HG02943 (cell line): ENCODE measurements at regions not wholly inside any gene's neighbourhood (a gene's known extent, or its start where the extent isn't known, plus 50 kb on each side); places are given as distances from the start of the nearest gene placed in this dataset.

ENCODE experiments used
- ATAC-seq: cut with Tn5 transposase; IDR thresholded peaks from one replicate; pipeline ENCODE4 v1.9.1; 2021; ENCODE audit warnings: mild to moderate bottlenecking, low read depth, moderate library complexity; ENCODE audit not compliant: unreplicated experiment

DNA sequence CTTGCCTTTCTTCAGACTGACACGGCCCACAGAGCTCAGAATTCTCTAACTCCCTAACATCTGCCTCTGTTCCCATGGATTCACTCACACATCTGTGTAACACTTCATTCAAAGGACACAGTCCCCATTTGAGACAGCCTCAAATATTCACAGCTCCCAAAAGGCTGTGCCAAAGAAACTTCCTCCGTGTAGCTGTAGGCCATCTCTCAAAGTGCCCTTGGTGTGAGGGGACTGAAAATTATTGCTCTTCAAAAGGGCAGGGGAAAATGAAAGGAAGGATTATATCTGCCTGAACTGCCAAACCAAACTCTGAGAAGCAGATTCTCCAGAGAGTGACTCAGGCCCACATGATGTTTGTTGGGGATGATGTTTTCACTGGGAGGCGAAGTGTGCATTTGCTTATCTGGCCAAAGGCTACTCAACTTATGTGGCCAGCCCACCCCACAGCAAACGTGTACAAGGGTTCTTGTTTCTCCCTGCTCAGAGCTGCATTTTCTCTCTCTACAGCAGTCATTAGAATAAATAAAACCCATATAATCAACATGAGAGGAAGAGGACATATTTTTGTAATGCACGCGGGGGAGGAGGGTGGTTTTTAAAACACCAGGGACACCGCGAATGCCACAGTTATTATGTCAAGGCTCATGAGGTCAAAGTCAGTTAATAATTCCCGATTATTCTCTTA is 302.4 kb upstream of the NFE2L3 start:
- ATAC-seq: no peak

DNA sequence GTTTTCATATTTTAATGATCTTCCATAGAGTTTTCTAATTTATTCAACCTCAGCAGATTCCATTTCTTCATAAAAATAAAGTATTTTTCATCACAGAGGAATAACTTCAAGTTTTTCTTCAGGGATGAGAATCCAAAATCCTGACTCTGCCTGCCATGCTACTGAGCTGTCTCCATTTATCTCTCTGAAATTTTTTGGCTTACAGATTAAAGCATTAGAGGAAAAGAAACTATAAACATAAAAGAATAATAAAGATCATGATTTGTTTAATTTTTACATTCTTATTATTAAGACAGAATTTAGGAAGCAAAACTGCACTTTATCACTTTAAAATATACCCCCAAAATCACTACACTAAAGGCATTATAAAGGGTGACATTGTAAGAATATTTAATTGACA is 301.8 kb upstream of the NFE2L3 start:
- no peak for ATAC-seq

- ATAC-seq: no peak
Observed at GRCh38 chr7:25850735-25851134, 301.3 kb upstream of the NFE2L3 start.

- no peak for ATAC-seq
Observed at GRCh38 chr7:25851332-25852210, 300.4 kb upstream of the NFE2L3 start.

- ATAC-seq: no peak
Observed at GRCh38 chr7:25852211-25852938, 299.6 kb upstream of the NFE2L3 start.

DNA sequence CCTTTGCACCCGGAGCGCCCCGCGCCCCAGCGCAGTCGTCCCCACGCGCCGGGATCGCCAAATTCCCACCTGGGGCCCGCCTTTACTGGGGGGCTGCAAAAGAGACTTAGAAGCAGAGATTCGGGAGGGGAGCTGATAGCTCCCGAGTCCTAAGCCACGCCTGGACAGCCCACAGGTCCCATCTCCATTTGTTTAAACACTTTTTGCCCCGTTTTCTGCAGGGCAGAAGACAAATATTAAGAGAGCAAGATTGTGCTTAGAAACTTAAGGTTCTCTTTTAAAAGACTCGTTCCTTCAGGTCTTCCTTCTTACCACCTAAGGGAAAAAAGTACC is 299.1 kb upstream of the NFE2L3 start:
- no peak for ATAC-seq

DNA sequence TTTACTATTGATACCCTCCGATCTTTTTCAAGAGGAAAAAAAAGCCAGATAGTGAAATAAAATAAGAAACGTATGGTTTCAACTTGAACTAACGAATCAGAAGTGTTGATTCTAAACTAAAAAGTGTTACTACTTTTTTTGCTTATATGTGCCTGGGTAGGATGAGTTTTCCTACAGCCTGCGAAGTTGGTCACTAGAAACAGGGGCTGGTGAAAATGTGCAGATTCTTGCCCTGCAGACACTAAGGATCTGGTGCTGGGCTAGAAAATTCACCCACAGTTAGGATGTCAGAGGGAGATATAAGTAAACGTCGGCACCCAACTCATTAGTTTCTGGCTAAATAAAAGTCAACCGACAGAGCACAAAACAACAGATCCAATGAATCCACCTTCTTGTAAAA is 298.7 kb upstream of the NFE2L3 start:
- ATAC-seq: no peak

- ATAC-seq: no peak
Observed at GRCh38 chr7:25854059-25854458, 297.9 kb upstream of the NFE2L3 start.

- peak; percentile 35 for ATAC-seq
Observed at GRCh38 chr7:25854608-25855497, 297.1 kb upstream of the NFE2L3 start.

DNA sequence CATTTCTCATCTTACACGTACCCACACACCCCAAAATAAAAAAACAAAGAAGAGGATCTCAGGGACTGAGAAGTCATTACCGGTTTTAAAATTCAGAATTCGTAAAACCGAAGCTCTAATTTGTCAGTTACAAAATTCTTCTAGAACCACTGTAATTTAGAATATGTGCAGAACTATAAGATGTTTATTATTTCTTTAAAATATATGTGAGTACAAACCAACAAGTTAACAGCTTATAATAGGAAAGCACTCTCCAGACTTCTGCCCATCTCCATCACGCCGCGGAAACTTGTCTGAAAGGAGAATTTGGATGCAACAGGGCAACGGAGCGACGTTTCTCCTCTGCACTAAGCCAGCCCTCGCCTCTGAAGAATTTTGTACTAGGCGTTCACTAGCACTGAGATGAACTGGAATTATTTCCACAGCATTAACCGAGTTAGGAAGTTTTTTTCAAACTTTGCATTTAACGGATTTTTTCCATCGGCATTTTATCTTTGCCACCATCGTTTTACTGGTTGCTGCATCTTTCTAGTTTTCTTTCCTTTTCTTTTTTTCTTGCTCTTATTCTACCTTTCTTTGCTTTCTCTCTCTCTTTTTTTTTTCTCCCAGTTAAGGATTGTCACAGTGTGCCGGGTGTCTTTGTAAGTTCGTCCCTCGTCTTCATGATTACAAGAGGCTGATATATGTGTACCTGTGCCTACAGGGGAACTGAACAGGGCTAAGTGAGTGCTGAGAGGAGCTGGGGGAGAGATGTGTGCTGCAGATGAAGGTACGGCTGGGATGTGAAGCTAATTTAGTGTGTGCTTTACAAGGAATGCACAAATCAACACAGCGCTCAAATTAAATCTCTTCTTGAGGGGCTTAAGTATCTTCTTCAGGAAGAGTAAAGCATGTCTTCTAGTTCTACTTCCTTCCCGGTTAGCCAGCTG is 295.9 kb upstream of the NFE2L3 start:
- no peak for ATAC-seq

DNA sequence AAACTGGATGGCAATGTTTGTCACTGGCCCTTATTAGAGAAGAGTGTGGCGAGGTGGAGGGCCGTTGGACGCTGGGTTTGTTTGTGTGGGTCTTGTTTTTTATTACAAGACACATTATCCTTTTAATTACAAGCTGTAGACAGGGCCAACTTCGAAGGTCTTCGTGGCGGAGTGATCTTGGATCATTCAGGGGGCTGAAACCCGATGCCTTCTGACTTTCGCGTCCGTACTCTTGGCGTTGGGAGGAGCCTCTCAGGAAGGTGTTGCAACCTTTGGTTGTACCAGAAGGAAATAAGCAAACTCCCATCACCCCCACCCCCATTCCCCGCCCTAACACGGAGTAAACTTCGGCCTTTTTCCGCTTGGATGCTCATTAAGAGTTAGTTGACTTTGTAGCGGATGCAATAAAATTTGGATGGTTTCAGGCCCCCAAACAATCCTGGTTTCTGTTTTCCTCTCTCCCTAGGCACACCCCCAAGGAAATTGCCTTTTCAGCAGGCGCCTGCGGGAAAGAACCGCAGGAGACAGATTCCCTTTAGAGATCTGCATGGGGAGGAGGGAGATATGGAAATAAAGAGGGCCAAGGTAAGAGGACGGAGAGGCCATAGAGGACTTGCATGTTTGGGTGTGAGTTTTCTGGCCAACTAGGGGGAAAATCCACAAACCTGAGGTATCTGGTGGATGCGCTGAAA is 294.5 kb upstream of the NFE2L3 start:
- ATAC-seq: no peak

- no peak for ATAC-seq
Observed at GRCh38 chr7:25858200-25858524, 293.8 kb upstream of the NFE2L3 start.

DNA sequence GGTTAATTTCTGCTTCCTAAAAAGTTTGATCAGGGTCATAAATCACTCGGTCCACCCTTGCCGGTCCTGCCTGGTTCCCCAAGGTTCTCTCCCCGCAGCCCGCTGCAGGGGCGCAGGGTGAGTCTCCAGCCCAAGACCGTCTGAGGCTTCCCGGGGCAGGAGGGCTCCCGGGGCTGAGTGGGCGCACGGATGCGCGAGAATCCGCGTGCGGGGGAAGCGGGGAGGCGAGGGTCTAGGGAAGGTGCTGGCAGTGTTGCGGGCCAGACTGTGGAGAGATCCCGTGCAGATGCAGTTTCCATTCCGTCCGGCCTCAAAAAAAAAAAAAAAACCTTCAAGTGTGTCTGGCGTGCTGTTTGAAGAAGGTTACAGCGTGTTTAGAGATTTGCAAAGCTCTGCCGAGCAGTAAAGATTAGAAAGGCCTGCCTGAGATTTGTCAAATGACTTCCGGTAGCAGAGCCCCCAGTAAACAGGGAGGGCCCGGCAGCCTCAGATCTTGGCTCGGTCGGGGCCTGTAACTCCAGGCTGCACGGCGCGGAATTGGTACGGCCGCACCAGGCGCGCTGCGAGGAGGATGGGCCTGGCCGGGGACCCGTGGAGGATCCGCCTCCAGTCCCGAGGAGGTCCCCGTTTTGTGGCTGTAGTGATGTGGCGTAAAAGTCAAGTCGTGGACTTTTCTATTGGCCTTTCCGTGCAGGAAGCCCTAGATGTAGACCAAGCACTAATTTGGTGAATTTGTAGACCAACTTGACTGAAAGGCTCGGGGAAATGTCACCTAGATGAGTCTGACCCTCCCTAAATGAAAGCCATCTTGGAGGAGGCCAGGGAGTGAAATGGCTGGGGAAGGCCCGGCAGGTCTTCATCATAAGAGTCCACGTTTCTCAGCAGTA is 293.2 kb upstream of the NFE2L3 start:
- ATAC-seq: no peak

GRCh38 chr7:25859412-25860274 is 292.4 kb upstream of the NFE2L3 start:
- ATAC-seq: no peak

GRCh38 chr7:25860275-25861163 is 291.5 kb upstream of the NFE2L3 start:
- no peak for ATAC-seq

DNA sequence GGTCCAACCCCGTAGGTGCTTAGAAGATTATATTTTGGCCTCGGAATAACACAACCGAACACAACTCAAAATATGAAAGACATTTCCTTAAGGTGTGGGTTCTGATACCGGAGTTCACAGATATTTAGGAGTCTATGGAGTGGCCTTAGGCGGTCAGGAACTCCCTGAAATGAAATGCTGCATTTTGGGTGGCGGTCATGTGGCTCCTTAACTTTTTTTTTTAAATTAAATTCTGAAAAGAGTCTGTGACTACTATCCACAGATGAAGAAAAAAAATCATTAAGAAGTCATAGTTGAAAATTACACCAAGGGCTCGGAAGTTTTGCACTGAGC is 290.9 kb upstream of the NFE2L3 start:
- ATAC-seq: no peak
